Mesendoderm (in vitro differentiated cells): ENCODE measurements at regions not wholly inside any gene's neighbourhood (a gene's known extent, or its start where the extent isn't known, plus 50 kb on each side); places are given as distances from the start of the nearest gene placed in this dataset.

Source experiments
- DNase-seq: peaks from one replicate; pipeline ENCODE4 v3.0.0; 2013
- H2AK5ac ChIP-seq: 2 replicates; pipeline ENCODE4 v1.6.1; 2013; ENCODE audit warnings: low read length, inconsistent platforms
- H2BK120ac ChIP-seq: 2 replicates; pipeline ENCODE4 v1.6.1; 2013; ENCODE audit warnings: low read depth, mild to moderate bottlenecking, low read length, moderate library complexity, mixed read lengths
- H2BK15ac ChIP-seq: replicated peaks from 2 replicates; pipeline ENCODE4 v1.6.1; 2013; ENCODE audit warnings: low read depth, mild to moderate bottlenecking, moderate library complexity
- H2BK5ac ChIP-seq: 2 replicates; pipeline ENCODE4 v1.6.1; 2013; ENCODE audit warnings: low read length, inconsistent platforms
- H3K18ac ChIP-seq: 2 replicates; pipeline ENCODE4 v1.6.1; 2013; ENCODE audit warnings: mild to moderate bottlenecking, low read length, mixed read lengths
- H3K23ac ChIP-seq: one replicate; pipeline ENCODE4 v1.6.1; 2013; ENCODE audit warnings: low read length
- H3K27ac ChIP-seq: 2 replicates; pipeline ENCODE4 v1.5.1; 2013; ENCODE audit warnings: low read depth, mild to moderate bottlenecking, inconsistent platforms, low read length, moderate library complexity
- H3K27me3 ChIP-seq: 2 replicates; pipeline ENCODE4 v1.6.1; 2013; ENCODE audit warnings: low read length, control low read depth, mild to moderate bottlenecking, inconsistent platforms; ENCODE audit not compliant: insufficient read depth, poor library complexity
- H3K36me3 ChIP-seq: 2 replicates; pipeline ENCODE4 v1.6.1; 2013; ENCODE audit warnings: low read length, inconsistent platforms; ENCODE audit not compliant: control insufficient read depth, insufficient read depth
- H3K4ac ChIP-seq: one replicate; pipeline ENCODE4 v1.6.1; 2013; ENCODE audit warnings: low read depth, mild to moderate bottlenecking, low read length, moderate library complexity
- H3K4me1 ChIP-seq: 2 replicates; pipeline ENCODE4 v1.6.1; 2013; ENCODE audit warnings: low read depth, low read length, inconsistent platforms; ENCODE audit not compliant: control insufficient read depth
- H3K4me2 ChIP-seq: 2 replicates; pipeline ENCODE4 v1.6.1; 2013; ENCODE audit warnings: low read length
- H3K4me3 ChIP-seq: 2 replicates; pipeline ENCODE4 v1.5.1; 2013; ENCODE audit warnings: mild to moderate bottlenecking, low read length
- H3K56ac ChIP-seq: one replicate; pipeline ENCODE4 v1.6.1; 2013; ENCODE audit warnings: low read length
- H3K79me1 ChIP-seq: 2 replicates; pipeline ENCODE4 v1.6.1; 2013; ENCODE audit warnings: low read length, inconsistent platforms
- H3K79me2 ChIP-seq: 2 replicates; pipeline ENCODE4 v1.6.1; 2013; ENCODE audit warnings: mild to moderate bottlenecking, low read length; ENCODE audit not compliant: control insufficient read depth, insufficient read depth
- H3K9ac ChIP-seq: 2 replicates; pipeline ENCODE4 v1.6.1; 2013; ENCODE audit warnings: low read length, inconsistent platforms
- H4K5ac ChIP-seq: one replicate; pipeline ENCODE4 v1.6.1; 2013; ENCODE audit warnings: low read length
- H4K8ac ChIP-seq: one replicate; pipeline ENCODE4 v1.6.1; 2013; ENCODE audit warnings: low read depth, mild to moderate bottlenecking, control low read depth, low read length, moderate library complexity
- WGBS: extraction: QIAGEN DNeasy Blood & Tissue Kit; methylation state at CpG from one replicate; pipeline ENCODE4 v1.1.7; 2013; ENCODE audit warnings: low lambda C conversion rate, missing lambda C conversion rate; ENCODE audit not compliant: insufficient coverage; ENCODE audit errors: extremely low coverage; 5-methylcytosine and 5-hydroxymethylcytosine counted together

GRCh38 chr6:91611190-91611589 lies 1024.3 kb upstream of the MAP3K7 start:
- H3K36me3 ChIP-seq: no peaks in the 10 kb centered on the region
- no peak overlapping the region for H2BK15ac ChIP-seq
- H2AK5ac ChIP-seq: no peak overlapping the region
- no peak overlapping the region for H3K4me2 ChIP-seq
- no peaks in the 10 kb centered on the region for H3K79me1 ChIP-seq
- WGBS: no CpG with 5 or more reads among the region's 7 CpGs
- H3K56ac ChIP-seq: no peak overlapping the region
- no peaks in the 10 kb centered on the region for H3K79me2 ChIP-seq
- H4K5ac ChIP-seq: no peak overlapping the region
- H3K27me3 ChIP-seq: no peaks in the 10 kb centered on the region
- no peak overlapping the region for H2BK5ac ChIP-seq
- H3K9ac ChIP-seq: no peak overlapping the region
- H3K27ac ChIP-seq: no peak overlapping the region
- H4K8ac ChIP-seq: no peak overlapping the region
- no peak overlapping the region for H3K4ac ChIP-seq
- no peaks in the 10 kb centered on the region for H3K4me1 ChIP-seq
- H2BK120ac ChIP-seq: no peak overlapping the region
- DNase-seq: no peak
- H3K18ac ChIP-seq: no peak overlapping the region
- H3K23ac ChIP-seq: no peak overlapping the region
- H3K4me3 ChIP-seq: no peak overlapping the region

- H3K79me1 ChIP-seq: no peaks in the 10 kb centered on the region
- no peak overlapping the region for H2BK5ac ChIP-seq
- no peak overlapping the region for H3K4me2 ChIP-seq
- no peaks in the 10 kb centered on the region for H3K4me1 ChIP-seq
- H3K36me3 ChIP-seq: no peaks in the 10 kb centered on the region
- no peak overlapping the region for H4K5ac ChIP-seq
- no peak overlapping the region for H2BK15ac ChIP-seq
- H4K8ac ChIP-seq: no peak overlapping the region
- no peak overlapping the region for H3K4ac ChIP-seq
- H3K23ac ChIP-seq: no peak overlapping the region
- no peak overlapping the region for H3K27ac ChIP-seq
- H3K9ac ChIP-seq: no peak overlapping the region
- H3K27me3 ChIP-seq: no peaks in the 10 kb centered on the region
- H3K18ac ChIP-seq: no peak overlapping the region
- no peak overlapping the region for H2AK5ac ChIP-seq
- DNase-seq: no peak
- no peak overlapping the region for H3K4me3 ChIP-seq
- H2BK120ac ChIP-seq: no peak overlapping the region
- no CpG with 5 or more reads among the region's 1 CpG for WGBS
- no peaks in the 10 kb centered on the region for H3K79me2 ChIP-seq
- no peak overlapping the region for H3K56ac ChIP-seq
Observed at GRCh38 chr6:91608428-91608827, 1021.6 kb upstream of the MAP3K7 start.

GRCh38 chr6:91606148-91606901 lies 1019.5 kb upstream of the MAP3K7 start:
- H2BK120ac ChIP-seq: no peak overlapping the region
- H2BK15ac ChIP-seq: no peak overlapping the region
- H4K8ac ChIP-seq: no peak overlapping the region
- no peak for DNase-seq
- no peaks in the 10 kb centered on the region for H3K4me1 ChIP-seq
- H2AK5ac ChIP-seq: no peak overlapping the region
- H3K79me1 ChIP-seq: no peaks in the 10 kb centered on the region
- no peak overlapping the region for H3K18ac ChIP-seq
- no peak overlapping the region for H3K4ac ChIP-seq
- no peak overlapping the region for H3K9ac ChIP-seq
- H3K4me3 ChIP-seq: no peak overlapping the region
- H4K5ac ChIP-seq: no peak overlapping the region
- no peaks in the 10 kb centered on the region for H3K27me3 ChIP-seq
- no peaks in the 10 kb centered on the region for H3K36me3 ChIP-seq
- H3K27ac ChIP-seq: no peak overlapping the region
- no peak overlapping the region for H2BK5ac ChIP-seq
- H3K79me2 ChIP-seq: no peaks in the 10 kb centered on the region
- WGBS: no CpG with 5 or more reads among the region's 7 CpGs
- H3K4me2 ChIP-seq: no peak overlapping the region
- no peak overlapping the region for H3K23ac ChIP-seq
- H3K56ac ChIP-seq: no peak overlapping the region

GRCh38 chr6:91600561-91600960 lies 1013.7 kb upstream of the MAP3K7 start:
- Histone ChIP-seq H2BK5ac (no peak overlapping the region), H3K23ac (no peak overlapping the region), H2BK15ac (no peak overlapping the region), H3K36me3 (no peaks in the 10 kb centered on the region), H3K9ac (no peak overlapping the region), H3K79me1 (no peaks in the 10 kb centered on the region), H3K56ac (no peak overlapping the region), H4K8ac (no peak overlapping the region), H3K4ac (no peak overlapping the region), H3K4me2 (no peak overlapping the region), H2AK5ac (no peak overlapping the region), H3K18ac (no peak overlapping the region), H3K27me3 (no peaks in the 10 kb centered on the region), H3K79me2 (no peaks in the 10 kb centered on the region), H3K4me1 (no peaks in the 10 kb centered on the region), H2BK120ac (no peak overlapping the region), H3K27ac (no peak overlapping the region), H3K4me3 (no peak overlapping the region), H4K5ac (no peak overlapping the region)
- no CpG with 5 or more reads among the region's 2 CpGs for WGBS
- DNase-seq: no peak

GRCh38 chr6:91590191-91590590 lies 1003.3 kb upstream of the MAP3K7 start:
- no peak overlapping the region for H2BK15ac ChIP-seq
- no peak overlapping the region for H2AK5ac ChIP-seq
- no peak for DNase-seq
- H3K56ac ChIP-seq: no peak overlapping the region
- no peak overlapping the region for H4K5ac ChIP-seq
- WGBS: no CpG with 5 or more reads among the region's 3 CpGs
- H3K4me2 ChIP-seq: no peak overlapping the region
- no peak overlapping the region for H2BK5ac ChIP-seq
- no peaks in the 10 kb centered on the region for H3K27me3 ChIP-seq
- H3K4me3 ChIP-seq: no peak overlapping the region
- H2BK120ac ChIP-seq: no peak overlapping the region
- H3K27ac ChIP-seq: no peak overlapping the region
- no peak overlapping the region for H3K18ac ChIP-seq
- H3K4me1 ChIP-seq: no peaks in the 10 kb centered on the region
- H3K36me3 ChIP-seq: no peaks in the 10 kb centered on the region
- H3K4ac ChIP-seq: no peak overlapping the region
- no peak overlapping the region for H3K23ac ChIP-seq
- no peak overlapping the region for H4K8ac ChIP-seq
- no peaks in the 10 kb centered on the region for H3K79me2 ChIP-seq
- no peak overlapping the region for H3K9ac ChIP-seq
- no peaks in the 10 kb centered on the region for H3K79me1 ChIP-seq

- Histone ChIP-seq H3K4me2 (no peak overlapping the region), H2BK120ac (no peak overlapping the region), H3K23ac (no peak overlapping the region), H3K27me3 (no peaks in the 10 kb centered on the region), H2AK5ac (no peak overlapping the region), H3K4me1 (no peaks in the 10 kb centered on the region), H3K36me3 (no peaks in the 10 kb centered on the region), H3K56ac (no peak overlapping the region), H3K79me1 (no peaks in the 10 kb centered on the region), H3K4ac (no peak overlapping the region), H4K8ac (no peak overlapping the region), H4K5ac (no peak overlapping the region), H3K27ac (no peak overlapping the region), H3K18ac (no peak overlapping the region), H2BK15ac (no peak overlapping the region), H3K79me2 (no peaks in the 10 kb centered on the region), H3K4me3 (no peak overlapping the region), H3K9ac (no peak overlapping the region), H2BK5ac (no peak overlapping the region)
- no peak for DNase-seq
Observed at GRCh38 chr6:91580635-91581034, 993.8 kb upstream of the MAP3K7 start.
